HCT116 (cell line): ENCODE measurements at regions not wholly inside any gene's neighbourhood (a gene's known extent, or its start where the extent isn't known, plus 50 kb on each side); places are given as distances from the start of the nearest gene placed in this dataset.

Experiments
- ATAC-seq: fragments of 200-7000 bp; cut with Tn5 transposase; 2 replicates; pipeline ENCODE4 v1.9.1; 2020; ENCODE audit warnings: mild to moderate bottlenecking, moderate library complexity
- BruUV-seq: library from RNA; stranded (reverse); fragments of 400-500 nt; replicated peaks from 2 replicates; lab custom pipeline; 2021; lab: Mats Ljungman, UMichigan
- CTCF ChIA-PET: fragments of 300-600 bp; sonication (Branson Sonifier 250); formaldehyde crosslinking; loops from one replicate; lab custom pipeline; 2021; ENCODE audit warnings: antibody characterized with exemption; lab: Charles Lee
- POLR2A ChIA-PET: fragments of 300-600, 350-600 bp; sonication (Branson Sonifier 250); formaldehyde crosslinking; loops from one replicate; lab custom pipeline; 2021; ENCODE audit warnings: antibody characterized with exemption; lab: Charles Lee
- RAD21 ChIA-PET, 2 experiments: fragments of 300-600 bp; sonication (Branson Sonifier 250); formaldehyde crosslinking; loops; one replicate each; lab custom pipeline; 2023; ENCODE audit warnings: low total read pairs in 2 of 2; ENCODE audit not compliant: uncharacterized antibody in 2 of 2, unreplicated experiment in 2 of 2, low non-redundant PET in 1 of 2; lab: Charles Lee
- DNase-seq: peaks from one replicate; pipeline ENCODE4 v3.0.0-alpha.2; 2010; ENCODE audit warnings: low read depth, low spot score
- H2AFZ ChIP-seq: fragments of 200-600 bp; shearing (Covaris generic), sonication (generic); 2 replicates; pipeline ENCODE4 v1.6.1; 2017; ENCODE audit warnings: low read depth, mixed run types, mixed read lengths, antibody characterized with exemption, low read length; ENCODE audit not compliant: poor library complexity, severe bottlenecking
- H3K27ac ChIP-seq: 2 replicates; pipeline ENCODE4 v1.5.1; 2012; ENCODE audit warnings: low read depth, low read length
- H3K27me3 ChIP-seq: fragments of 200-600 bp; sonication (generic); 2 replicates; pipeline ENCODE4 v1.6.1; 2016; ENCODE audit warnings: mixed run types, low read length, mixed read lengths; ENCODE audit not compliant: insufficient read depth
- H3K36me3 ChIP-seq, 2 experiments: fragments of 200-500 bp in 1 of 2; fragments of 200-600 bp in 1 of 2; sonication (Bioruptor generic) in 1 of 2; sonication (generic) in 1 of 2; 2 replicates each; pipeline versions ENCODE4 v1.5.1 to v1.6.1; 2014 to 2016; ENCODE audit warnings: low read length in 2 of 2, inconsistent platforms in 1 of 2, mixed read lengths in 1 of 2, mixed run types in 1 of 2; ENCODE audit not compliant: insufficient read depth in 2 of 2, control insufficient read depth in 1 of 2
- H3K4me1 ChIP-seq, 2 experiments: fragments of 200-600 bp in 1 of 2; sonication (generic) in 1 of 2; 2 replicates each; pipeline versions ENCODE4 v1.5.1 to v1.6.1; 2012 to 2017; ENCODE audit warnings: low read length in 2 of 2, inconsistent platforms in 1 of 2, mild to moderate bottlenecking in 1 of 2, mixed read lengths in 1 of 2, mixed run types in 1 of 2, moderate library complexity in 1 of 2; ENCODE audit not compliant: insufficient read depth in 2 of 2, control insufficient read depth in 1 of 2
- H3K4me2 ChIP-seq: fragments of 200-600 bp; sonication (generic); 2 replicates; pipeline ENCODE4 v1.6.1; 2017; ENCODE audit warnings: mixed run types, low read length, mixed read lengths
- H3K4me3 ChIP-seq, 2 experiments: fragments of 200-600 bp in 1 of 2; sonication (generic) in 1 of 2; replicated peaks in 1 of 2; 2 replicates each; pipeline ENCODE4 v1.5.1; 2011 to 2016; ENCODE audit warnings: low read length in 2 of 2, control low read depth in 1 of 2, low read depth in 1 of 2, mild to moderate bottlenecking in 1 of 2, mixed read lengths in 1 of 2, mixed run types in 1 of 2
- H3K79me2 ChIP-seq: fragments of 200-600 bp; sonication (generic); 2 replicates; pipeline ENCODE4 v1.6.1; 2017; ENCODE audit warnings: mild to moderate bottlenecking, mixed run types, low read length, moderate library complexity, mixed read lengths; ENCODE audit not compliant: insufficient read depth
- H3K9ac ChIP-seq: fragments of 200-600 bp; sonication (generic); 2 replicates; pipeline ENCODE4 v1.6.1; 2016; ENCODE audit warnings: low read length, mixed read lengths
- H3K9me2 ChIP-seq: fragments of 200-600 bp; sonication (generic), shearing (Covaris generic); 2 replicates; pipeline ENCODE4 v1.6.1; 2017; ENCODE audit warnings: mixed run types, mild to moderate bottlenecking, moderate library complexity; ENCODE audit not compliant: insufficient read depth
- H3K9me3 ChIP-seq, 2 experiments: fragments of 200-500 bp in 1 of 2; fragments of 200-600 bp in 1 of 2; sonication (Bioruptor generic) in 1 of 2; sonication (generic) in 1 of 2; 2 replicates each; pipeline ENCODE4 v1.6.1; 2014 to 2017; ENCODE audit warnings: low read length in 2 of 2, mixed read lengths in 2 of 2, inconsistent platforms in 1 of 2, low read depth in 1 of 2, mild to moderate bottlenecking in 1 of 2, mixed run types in 1 of 2, moderate library complexity in 1 of 2; ENCODE audit not compliant: control insufficient read depth in 1 of 2, insufficient read depth in 1 of 2
- H4K20me1 ChIP-seq: fragments of 200-600 bp; sonication (generic), shearing (Covaris generic); 2 replicates; pipeline ENCODE4 v1.6.1; 2017; ENCODE audit warnings: mixed run types, mild to moderate bottlenecking, moderate library complexity; ENCODE audit not compliant: insufficient read depth
- EGR1 ChIP-seq: IDR thresholded peaks from 2 replicates; pipeline ENCODE4 v1.6.1; 2012; ENCODE audit warnings: low read depth
- ELF1 ChIP-seq: IDR thresholded peaks from 2 replicates; pipeline ENCODE4 v1.6.1; 2012; ENCODE audit warnings: low read depth, borderline replicate concordance
- EZH2 ChIP-seq: fragments of 200-600 bp; sonication (generic); IDR thresholded peaks from 2 replicates; pipeline ENCODE4 v1.6.1; 2017; ENCODE audit warnings: antibody characterized with exemption, mixed run types
- EZH2phosphoT487 ChIP-seq: fragments of 200-600 bp; IDR thresholded peaks from 2 replicates; pipeline ENCODE4 v1.6.1; 2018; ENCODE audit warnings: antibody characterized with exemption, borderline replicate concordance
- FOSL1 ChIP-seq: IDR thresholded peaks from 2 replicates; pipeline ENCODE4 v1.6.1; 2012; ENCODE audit warnings: low read depth
- POLR2A ChIP-seq: IDR thresholded peaks from 2 replicates; pipeline ENCODE4 v1.7.0; 2011; ENCODE audit warnings: borderline replicate concordance; ENCODE audit not compliant: insufficient read depth, insufficient read length; ENCODE audit errors: extremely low read depth
- POLR2AphosphoS5 ChIP-seq: IDR thresholded peaks from 2 replicates; pipeline ENCODE4 v1.6.1; 2011; ENCODE audit warnings: mild to moderate bottlenecking, low read depth, low read length, moderate library complexity
- SIN3A ChIP-seq: IDR thresholded peaks from 2 replicates; pipeline ENCODE4 v1.6.1; 2012; ENCODE audit warnings: low read depth
- SP1 ChIP-seq: IDR thresholded peaks from 2 replicates; pipeline ENCODE4 v1.6.1; 2012; ENCODE audit warnings: low read depth
- SRF ChIP-seq: IDR thresholded peaks from 2 replicates; pipeline ENCODE4 v1.6.1; 2012; ENCODE audit warnings: low read depth
- TCF7L2 ChIP-seq: IDR thresholded peaks from 2 replicates; pipeline ENCODE4 v1.7.0; 2011; ENCODE audit warnings: borderline replicate concordance, inconsistent platforms; ENCODE audit not compliant: insufficient read depth, insufficient read length; ENCODE audit errors: extremely low read depth
- YY1 ChIP-seq: IDR thresholded peaks from 2 replicates; pipeline ENCODE4 v1.6.1; 2011; ENCODE audit warnings: low read length, low read depth, moderate library complexity, mild to moderate bottlenecking; ENCODE audit not compliant: insufficient replicate concordance; ENCODE audit errors: extremely low read depth
- ZFX ChIP-seq: fragments of 450-650 bp; IDR thresholded peaks from 2 replicates; pipeline ENCODE4 v1.6.1; 2017
- intact Hi-C: fragments of 100-400 bp; cut with micrococcal nuclease; formaldehyde crosslinking; loops from 2 replicates; pipeline ENCODE4 v1.10.0; 2022
- TF ChIP-seq, protein P1 (sequence below): IDR thresholded peaks from 2 replicates; pipeline ENCODE4 v1.6.1; 2012
- TF ChIP-seq, protein P2 (sequence below): IDR thresholded peaks from 2 replicates; pipeline ENCODE4 v1.6.1; 2012; ENCODE audit warnings: low read depth
- TF ChIP-seq, protein P3 (sequence below), 3 experiments: fragments of 200-600 bp in 1 of 3; sonication (generic) in 1 of 3; IDR thresholded peaks in 2 of 3; conservative IDR thresholded peaks in 1 of 3; 2 replicates each; pipeline ENCODE4 v1.5.1; 2012 to 2017; ENCODE audit warnings: low read depth in 2 of 3, low read length in 2 of 3, antibody characterized with exemption in 1 of 3, borderline replicate concordance in 1 of 3, control low read depth in 1 of 3, mild to moderate bottlenecking in 1 of 3, mixed read lengths in 1 of 3, mixed run types in 1 of 3, moderate library complexity in 1 of 3; ENCODE audit not compliant: insufficient read depth in 1 of 3
- TF ChIP-seq, protein P4 (sequence below): IDR thresholded peaks from 2 replicates; pipeline ENCODE4 v1.6.1; 2012

DNA sequence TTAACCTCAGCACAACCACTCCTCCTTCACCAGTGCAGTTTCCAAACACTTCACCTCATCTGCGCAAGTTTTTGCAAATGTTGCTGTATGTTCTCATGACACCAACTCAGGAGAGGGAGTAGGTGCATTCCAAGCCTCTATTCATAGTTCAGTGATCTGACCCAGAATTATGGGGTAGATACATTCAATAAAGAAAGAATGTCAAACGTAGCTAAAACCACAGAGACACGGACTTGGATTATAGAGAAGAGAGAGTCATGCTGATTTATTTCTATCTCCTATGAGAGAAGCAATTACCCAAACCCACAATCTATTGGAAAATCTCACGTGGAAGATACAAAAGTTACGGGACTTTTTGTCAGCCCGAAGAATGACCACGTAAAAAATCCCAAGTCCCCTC, 1006.0 kb upstream of the TMEM132C start (continued):
- TF ChIP-seq, protein P1, sequence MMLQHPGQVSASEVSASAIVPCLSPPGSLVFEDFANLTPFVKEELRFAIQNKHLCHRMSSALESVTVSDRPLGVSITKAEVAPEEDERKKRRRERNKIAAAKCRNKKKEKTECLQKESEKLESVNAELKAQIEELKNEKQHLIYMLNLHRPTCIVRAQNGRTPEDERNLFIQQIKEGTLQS, result no peak
- TF ChIP-seq SP1, result no peak
- TF ChIP-seq EGR1, result no peak
- no peak for TF ChIP-seq EZH2phosphoT487
- TF ChIP-seq TCF7L2, result no peak
- no peak for TF ChIP-seq SRF
- TF ChIP-seq SIN3A, result no peak
- no peak for TF ChIP-seq EZH2

DNA sequence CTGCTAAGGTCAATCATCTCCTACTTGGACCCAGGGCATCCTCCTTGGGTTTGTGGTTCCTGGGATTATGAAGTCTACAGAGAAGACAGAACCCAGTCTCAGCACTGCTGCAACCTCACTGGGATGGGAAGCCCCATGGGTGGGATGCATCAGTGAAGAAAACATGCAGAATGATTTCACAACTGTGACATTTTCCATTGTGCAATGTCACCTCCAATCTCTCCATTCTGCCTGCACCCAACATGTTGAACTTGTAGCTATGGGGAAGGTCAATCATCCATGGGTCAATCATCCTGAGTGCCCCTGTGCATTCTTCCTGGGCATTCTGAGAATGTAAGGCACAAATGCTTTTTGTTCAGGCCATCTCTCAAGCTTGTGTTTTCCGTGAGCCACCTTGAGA, 1004.4 kb upstream of the TMEM132C start:
- H3K4me1 ChIP-seq, result no peaks in the 10 kb centered on the region
- POLR2A ChIA-PET, result no interaction called here
- no peaks in the 10 kb centered on the region for H3K79me2 ChIP-seq
- H3K4me2 ChIP-seq, result no peak overlapping the region
- no peak for ATAC-seq
- H3K36me3 ChIP-seq, result no peaks in the 10 kb centered on the region
- DNase-seq, result no peak
- RAD21 ChIA-PET, result no interaction called here
- H3K9me3 ChIP-seq, result no peaks in the 10 kb centered on the region
- no peaks in the 10 kb centered on the region for H3K9me2 ChIP-seq
- H3K27ac ChIP-seq, result no peak overlapping the region
- no peak overlapping the region for H3K4me3 ChIP-seq
- no peak overlapping the region for H3K9ac ChIP-seq
- no peaks in the 10 kb centered on the region for H4K20me1 ChIP-seq
- CTCF ChIA-PET, result no interaction called here
- peaks cover 8% of the 10 kb centered on the region; the same call in 1 of the 2 replicates for H3K27me3 ChIP-seq
- no TSS peak for BruUV-seq
- TF ChIP-seq, protein P2, sequence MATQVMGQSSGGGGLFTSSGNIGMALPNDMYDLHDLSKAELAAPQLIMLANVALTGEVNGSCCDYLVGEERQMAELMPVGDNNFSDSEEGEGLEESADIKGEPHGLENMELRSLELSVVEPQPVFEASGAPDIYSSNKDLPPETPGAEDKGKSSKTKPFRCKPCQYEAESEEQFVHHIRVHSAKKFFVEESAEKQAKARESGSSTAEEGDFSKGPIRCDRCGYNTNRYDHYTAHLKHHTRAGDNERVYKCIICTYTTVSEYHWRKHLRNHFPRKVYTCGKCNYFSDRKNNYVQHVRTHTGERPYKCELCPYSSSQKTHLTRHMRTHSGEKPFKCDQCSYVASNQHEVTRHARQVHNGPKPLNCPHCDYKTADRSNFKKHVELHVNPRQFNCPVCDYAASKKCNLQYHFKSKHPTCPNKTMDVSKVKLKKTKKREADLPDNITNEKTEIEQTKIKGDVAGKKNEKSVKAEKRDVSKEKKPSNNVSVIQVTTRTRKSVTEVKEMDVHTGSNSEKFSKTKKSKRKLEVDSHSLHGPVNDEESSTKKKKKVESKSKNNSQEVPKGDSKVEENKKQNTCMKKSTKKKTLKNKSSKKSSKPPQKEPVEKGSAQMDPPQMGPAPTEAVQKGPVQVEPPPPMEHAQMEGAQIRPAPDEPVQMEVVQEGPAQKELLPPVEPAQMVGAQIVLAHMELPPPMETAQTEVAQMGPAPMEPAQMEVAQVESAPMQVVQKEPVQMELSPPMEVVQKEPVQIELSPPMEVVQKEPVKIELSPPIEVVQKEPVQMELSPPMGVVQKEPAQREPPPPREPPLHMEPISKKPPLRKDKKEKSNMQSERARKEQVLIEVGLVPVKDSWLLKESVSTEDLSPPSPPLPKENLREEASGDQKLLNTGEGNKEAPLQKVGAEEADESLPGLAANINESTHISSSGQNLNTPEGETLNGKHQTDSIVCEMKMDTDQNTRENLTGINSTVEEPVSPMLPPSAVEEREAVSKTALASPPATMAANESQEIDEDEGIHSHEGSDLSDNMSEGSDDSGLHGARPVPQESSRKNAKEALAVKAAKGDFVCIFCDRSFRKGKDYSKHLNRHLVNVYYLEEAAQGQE, result no peak
- TF ChIP-seq POLR2AphosphoS5, result no peak
- TF ChIP-seq EGR1, result no peak
- TF ChIP-seq, protein P3, sequence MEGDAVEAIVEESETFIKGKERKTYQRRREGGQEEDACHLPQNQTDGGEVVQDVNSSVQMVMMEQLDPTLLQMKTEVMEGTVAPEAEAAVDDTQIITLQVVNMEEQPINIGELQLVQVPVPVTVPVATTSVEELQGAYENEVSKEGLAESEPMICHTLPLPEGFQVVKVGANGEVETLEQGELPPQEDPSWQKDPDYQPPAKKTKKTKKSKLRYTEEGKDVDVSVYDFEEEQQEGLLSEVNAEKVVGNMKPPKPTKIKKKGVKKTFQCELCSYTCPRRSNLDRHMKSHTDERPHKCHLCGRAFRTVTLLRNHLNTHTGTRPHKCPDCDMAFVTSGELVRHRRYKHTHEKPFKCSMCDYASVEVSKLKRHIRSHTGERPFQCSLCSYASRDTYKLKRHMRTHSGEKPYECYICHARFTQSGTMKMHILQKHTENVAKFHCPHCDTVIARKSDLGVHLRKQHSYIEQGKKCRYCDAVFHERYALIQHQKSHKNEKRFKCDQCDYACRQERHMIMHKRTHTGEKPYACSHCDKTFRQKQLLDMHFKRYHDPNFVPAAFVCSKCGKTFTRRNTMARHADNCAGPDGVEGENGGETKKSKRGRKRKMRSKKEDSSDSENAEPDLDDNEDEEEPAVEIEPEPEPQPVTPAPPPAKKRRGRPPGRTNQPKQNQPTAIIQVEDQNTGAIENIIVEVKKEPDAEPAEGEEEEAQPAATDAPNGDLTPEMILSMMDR (IDR thresholded peaks at IDR 0.05 in 2 of 3, conservative IDR thresholded peaks at IDR 0.05 in 1 of 3; ENCODE audit: borderline replicate concordance in 1 of 3, insufficient read depth in 1 of 3, low read depth in 2 of 3, low read length in 2 of 3), result no peak
- no peak for TF ChIP-seq ELF1
- no peak for TF ChIP-seq FOSL1
- no peak for TF ChIP-seq EZH2phosphoT487
- TF ChIP-seq ZFX, result no peak
- TF ChIP-seq, protein P4, sequence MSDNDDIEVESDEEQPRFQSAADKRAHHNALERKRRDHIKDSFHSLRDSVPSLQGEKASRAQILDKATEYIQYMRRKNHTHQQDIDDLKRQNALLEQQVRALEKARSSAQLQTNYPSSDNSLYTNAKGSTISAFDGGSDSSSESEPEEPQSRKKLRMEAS, result no peak
- TF ChIP-seq POLR2A, result no peak
- no peak for TF ChIP-seq YY1
- H2AFZ ChIP-seq, result no peak overlapping the region
- intact Hi-C loops, result no loop called here
